Activated CD4-positive, alpha-beta T cell treated with anti-CD3 and anti-CD28 coated beads for 4 hours (primary cell): ENCODE measurements at regions not wholly inside any gene's neighbourhood (a gene's known extent, or its start where the extent isn't known, plus 50 kb on each side); places are given as distances from the start of the nearest gene placed in this dataset.

Experiments used
- DNase-seq, 2 donors: peaks; one replicate each; pipeline ENCODE4 v3.0.0-alpha.2; 2020

DNA sequence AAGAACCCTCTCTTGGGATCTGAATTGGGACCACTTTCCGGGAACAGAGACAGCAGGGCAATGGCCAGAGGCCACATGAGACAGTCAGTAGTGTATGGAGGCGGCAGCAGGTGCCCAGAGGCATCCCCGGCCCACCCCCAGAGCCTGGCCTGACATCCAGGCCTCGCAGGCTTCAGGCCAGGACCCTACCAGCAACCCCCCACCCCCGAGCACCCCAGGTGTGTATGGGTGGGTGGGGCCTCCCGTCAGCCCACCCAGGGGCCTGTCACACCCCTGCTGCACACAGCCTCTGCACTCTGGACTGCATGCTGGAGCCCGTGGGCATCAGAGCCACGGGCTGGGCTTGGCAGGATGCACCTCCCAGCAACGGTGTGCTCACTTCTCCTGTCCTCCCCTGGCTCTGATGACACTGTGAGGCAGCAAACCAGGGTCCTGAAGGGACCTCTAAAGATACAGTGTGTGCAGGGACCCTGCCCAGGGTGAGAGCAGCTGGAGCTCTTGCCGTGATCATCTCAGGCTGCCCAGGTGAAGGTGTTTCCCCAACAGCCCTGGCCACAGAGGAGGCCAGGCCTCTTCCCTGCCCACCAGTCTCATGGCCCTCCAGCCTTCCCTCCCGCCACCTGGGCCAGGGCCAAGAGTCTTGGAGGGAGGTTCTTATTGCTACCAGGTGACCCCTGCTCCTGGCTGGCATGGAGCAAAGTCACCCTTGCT lies 88.8 kb upstream of the SEPTIN5 start:
- DNase-seq = no peak

DNA sequence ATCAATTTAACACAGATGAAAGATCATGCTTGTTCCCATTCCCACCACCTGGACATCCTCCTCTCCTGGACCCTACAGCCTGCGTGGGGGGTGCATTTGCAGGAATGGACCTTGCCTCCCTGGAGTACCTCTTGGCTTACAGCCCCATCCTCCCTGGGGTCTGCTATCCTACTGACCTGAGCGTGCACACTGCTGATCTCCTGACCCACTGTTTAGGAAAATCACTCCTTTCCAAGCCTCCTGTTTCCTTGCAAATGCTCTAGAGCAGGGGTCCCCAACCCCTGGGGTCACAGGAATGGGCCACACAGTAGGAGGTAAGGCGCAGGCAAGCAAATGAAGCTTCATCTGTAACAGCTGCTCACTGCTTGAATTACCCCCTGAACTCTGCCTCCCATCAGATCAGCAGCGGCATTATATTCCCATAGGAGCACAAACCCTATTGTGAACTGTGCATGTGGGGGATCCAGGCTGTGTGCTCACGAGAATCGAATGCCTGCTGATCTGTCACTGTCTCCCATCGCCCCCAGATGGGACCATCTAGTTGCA lies 88.2 kb upstream of the SEPTIN5 start:
- no peak for DNase-seq

DNA sequence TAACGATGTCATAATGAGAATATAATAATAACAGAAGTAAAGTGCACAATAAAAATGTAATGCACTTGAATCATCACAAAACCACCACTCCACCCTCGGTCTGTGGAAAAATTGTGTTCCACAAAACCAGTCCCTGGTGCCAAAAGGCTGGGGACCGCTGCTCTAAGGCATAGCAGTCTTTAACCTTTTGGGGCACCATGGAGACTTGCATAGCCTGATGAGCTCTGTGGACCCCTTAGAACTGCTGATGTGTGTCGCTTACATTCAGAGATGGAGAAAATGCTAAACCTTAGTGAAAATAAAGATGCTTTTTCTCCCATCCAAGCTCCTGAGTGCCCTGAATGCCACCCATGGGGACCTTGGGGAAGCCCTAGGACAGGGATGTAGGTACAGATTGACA lies 87.6 kb upstream of the SEPTIN5 start:
- DNase-seq = no peak

GRCh38 chr22:19628038-19628776 lies 86.1 kb upstream of the SEPTIN5 start:
- no peak for DNase-seq

DNA sequence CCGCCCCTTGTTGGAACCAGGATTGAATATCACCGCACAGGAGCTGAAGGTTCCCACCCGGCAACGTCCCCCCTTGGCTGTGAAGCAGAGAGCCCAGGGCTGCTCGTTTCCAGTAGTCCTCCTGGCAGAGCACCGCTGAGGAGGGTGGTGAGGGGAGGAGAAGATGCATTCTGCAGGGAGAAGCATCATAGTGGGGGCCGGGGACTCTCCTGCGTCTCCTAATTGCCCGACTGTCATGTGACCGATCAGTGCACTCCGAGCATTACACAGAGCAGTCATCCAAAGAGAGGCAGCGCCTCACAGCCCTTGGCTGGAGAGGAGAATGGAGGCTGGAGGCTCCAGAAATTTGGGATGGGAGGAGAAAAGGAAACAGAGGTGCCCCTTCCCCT lies 85.0 kb upstream of the SEPTIN5 start:
- DNase-seq = no peak

DNA sequence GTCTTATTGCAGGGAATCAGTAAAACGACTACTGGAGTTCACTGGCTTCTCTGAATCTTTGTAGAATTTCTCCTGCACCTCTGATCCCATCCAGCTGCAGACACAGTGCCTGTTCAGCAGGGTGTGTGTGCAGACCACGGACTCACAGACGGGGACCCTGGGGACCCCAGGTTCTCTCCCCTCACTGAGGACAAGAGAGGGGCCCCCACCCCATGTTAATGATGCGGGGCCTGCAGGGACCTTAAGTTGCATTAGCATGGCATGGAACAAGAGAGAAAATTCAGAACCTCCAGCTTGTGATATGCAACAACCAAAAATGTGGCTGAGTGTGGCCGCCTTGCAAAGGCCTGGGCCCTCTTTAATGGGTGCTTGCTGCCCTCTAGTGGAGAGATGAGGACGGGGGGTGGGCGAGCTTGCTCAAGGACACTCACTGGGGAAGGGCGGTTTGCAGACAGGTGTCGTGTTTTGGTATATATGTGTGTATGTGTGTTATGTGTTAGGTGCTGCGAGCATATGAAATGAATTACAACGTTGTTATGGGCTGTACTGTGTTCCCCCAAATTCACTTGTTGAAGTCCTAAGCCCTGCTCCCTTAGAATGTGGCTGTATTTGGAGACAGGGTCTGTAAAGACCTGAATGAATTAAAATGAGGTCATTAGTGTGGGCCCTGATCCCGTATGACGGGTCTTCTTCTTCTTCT lies 84.4 kb upstream of the SEPTIN5 start:
- peak; percentile 81 to 87 for DNase-seq

GRCh38 chr22:19630614-19631013 lies 83.7 kb upstream of the SEPTIN5 start:
- DNase-seq = no peak

DNA sequence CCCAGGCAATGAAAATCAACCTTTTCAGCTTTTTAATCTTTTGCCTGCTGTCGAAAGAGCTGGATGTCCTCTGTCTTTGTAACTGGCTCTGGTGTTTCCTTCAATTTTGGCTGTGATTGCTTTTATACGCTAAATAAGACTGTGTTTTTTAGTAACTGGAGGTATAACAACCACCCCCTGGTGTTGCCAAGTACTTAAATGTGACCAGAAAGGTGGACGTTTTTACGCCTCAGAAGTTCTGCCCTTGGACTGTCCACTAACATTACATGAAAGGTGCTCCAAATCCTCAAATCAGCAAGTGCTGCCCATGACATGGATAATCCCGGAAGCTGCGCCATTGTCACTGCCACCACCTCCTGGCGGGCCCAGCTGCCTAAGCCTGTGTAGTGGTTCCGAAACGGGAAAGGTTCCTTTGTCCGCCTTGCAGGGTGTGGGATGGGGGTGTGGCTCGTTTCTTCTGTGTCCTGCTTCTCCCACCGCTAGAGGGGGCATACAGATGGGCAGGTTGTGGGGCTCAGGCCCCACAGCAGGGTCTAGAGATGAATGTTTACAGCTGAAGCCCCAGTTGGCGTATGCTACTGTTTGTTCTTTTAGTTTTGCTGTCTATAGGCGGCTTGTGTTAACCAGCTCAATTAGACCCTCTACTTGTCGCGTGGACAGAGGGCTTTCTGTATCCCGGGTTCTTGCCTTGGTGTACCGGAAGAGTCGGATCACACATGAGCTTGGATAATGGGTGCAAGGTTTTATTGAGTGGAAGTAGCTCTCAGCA lies 82.2 kb upstream of the SEPTIN5 start:
- no peak for DNase-seq

DNA sequence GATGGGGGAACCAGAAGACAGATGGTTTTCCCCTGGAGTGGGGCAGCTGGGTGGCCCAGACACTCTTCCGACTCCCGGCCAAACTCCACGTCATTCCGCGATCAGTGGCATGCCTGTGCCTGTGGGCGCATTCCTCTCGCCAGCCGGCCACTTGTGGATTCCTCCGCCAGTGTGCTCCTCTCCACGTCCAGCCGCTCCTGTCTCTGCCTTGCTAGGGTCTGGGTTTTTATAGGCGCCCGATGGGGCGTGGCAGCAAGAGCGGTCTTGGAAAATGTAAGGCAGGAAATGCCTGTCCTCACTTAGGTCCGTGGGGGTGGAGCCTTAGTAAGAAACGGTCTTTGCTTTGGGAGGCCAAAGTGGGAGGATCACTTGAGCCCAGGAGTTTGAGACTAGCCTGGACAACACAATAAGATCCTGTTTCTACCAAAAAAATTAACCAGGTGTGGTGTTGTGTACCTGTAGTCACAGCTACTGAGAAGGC lies 81.6 kb upstream of the SEPTIN5 start:
- no peak for DNase-seq

GRCh38 chr22:19634226-19634975 lies 79.9 kb upstream of the SEPTIN5 start:
- no peak for DNase-seq

- no peak for DNase-seq
These were observed 78.7 kb upstream of the SEPTIN5 start for GRCh38 chr22:19635644-19636043.

DNA sequence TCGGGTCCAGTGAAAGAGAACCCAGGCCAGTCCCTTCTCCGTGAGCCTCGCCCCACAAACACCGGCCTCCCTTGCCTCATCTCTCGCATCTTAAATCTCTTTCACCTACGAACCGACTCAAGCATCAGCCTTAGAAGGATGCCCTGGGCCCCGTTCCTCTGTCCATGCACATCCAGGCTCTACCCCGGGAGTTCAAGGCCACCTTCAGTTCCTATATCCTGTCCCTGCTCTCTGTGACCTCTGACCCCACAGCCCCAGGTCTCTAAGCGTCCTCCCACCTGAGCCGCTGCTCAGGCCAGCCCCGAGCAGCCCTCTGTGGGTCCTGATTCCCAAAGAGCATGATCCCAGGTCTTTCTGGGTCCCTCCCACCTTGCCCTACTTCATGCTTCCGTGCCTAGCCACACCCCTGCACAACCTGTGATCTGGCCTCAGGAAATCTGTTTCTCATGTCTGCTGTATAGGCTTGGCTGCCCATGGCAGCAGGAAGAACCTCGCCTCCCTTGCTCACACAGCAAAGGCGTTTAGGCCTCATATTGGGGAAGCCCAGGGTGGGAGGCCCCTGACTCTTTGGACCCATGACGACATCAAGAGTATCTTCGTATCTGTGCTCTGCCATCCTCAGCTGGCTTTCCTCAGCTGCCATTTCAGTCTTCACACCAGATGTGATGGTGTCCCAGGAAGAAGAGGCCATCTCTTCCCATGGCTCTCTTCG lies 77.5 kb upstream of the SEPTIN5 start:
- no peak for DNase-seq

DNA sequence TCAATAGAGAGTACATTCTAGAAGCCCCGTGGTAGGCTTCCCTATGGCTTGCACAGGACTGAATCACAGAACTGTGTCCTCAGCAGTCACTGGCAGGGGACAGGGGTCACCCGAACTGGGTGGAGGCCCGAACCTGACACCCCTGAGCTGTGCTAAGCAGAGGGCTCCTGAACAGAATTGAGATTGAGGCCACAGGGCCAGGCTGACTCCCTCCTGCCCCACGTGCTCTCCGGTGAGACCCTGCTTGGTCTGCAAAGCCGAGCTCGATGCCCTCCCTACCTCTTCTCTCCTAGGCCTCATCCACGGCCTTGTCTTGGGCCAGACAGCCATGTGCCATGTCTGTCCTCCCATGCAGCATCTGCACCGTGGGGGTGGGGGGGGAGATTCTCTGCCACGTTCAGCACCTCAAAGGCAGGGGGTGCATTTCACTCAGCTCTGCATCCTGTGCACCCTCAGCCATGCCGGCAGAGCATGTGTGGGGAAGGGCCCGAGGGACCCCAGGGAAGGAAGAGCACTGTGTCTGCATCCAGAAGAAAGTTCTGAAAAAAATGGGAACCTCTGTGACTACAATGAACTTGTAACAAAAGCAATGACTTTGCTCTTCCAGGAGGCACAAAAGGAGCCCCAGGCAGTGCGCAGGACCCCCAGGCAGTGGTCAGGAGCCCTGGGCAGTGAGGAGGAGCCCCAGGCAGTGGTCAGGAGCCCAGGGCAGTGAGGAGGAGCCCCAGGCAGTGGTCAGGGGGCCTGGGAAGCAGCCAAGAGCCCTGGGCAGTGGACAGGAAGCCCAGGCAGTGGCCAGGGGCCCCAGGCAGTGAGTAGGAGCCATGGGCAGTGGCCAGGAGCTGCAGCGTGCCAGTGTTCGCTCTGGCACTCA lies 76.7 kb upstream of the SEPTIN5 start:
- DNase-seq = no peak

DNA sequence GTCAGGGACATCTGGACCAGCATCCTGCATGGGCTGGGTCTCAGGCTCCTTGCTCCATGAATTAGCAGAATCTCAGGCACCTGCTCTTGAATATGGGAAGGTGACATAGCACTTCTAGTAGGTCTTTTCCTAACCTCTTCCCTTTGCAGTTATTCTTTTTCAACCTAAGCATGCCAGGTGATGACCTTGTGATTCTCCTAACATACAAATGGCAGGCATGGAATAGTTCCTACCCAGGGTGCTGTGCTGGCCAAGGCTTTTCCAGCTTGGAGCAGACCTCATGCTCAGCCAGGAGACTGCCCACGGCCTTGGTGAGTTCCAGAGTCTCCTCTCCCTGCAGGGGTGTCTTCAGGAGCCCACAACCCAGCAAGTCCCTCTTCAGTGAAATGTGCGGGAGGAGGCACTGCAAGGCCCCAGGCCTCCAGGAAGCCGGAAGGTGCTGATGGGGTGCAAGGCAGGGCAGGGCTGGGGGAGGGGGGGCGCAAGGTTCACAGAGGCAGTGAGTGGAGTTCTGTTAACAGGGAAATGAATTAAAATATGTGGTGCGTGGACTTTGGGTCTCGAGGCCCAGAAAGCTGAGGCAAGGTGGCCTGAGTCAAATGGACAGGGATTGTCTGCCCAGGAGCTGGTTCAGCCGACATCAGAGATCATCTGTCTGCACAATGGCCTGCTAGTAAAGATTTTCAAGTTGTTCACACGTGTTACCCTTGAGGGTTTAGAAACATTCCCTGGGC lies 75.9 kb upstream of the SEPTIN5 start:
- no peak for DNase-seq

DNA sequence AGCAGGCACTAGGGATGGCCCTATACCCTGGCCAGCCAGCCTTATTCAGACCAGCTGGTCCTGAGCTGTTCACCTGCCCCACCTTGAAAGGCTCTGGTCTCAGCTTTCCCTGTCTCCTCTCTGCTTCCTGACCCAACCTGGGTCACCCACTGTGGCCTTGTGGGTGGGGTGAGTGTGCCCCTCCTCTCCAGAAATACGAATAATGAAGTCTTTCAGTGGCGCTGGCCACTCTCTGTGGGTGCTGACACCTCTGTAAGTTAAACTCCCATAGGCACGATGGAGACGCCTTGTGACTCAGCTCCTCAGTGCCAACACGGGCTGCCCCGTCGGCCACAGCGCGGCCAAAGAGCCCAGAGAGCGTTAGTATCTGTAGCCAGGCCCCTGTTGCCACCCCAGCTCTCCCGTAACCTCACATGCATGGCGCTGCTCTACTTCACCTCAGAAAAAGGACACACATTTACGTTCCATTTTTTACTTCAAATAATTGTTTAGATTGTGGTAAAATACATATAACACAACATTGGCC lies 74.6 kb upstream of the SEPTIN5 start:
- DNase-seq = no peak

DNA sequence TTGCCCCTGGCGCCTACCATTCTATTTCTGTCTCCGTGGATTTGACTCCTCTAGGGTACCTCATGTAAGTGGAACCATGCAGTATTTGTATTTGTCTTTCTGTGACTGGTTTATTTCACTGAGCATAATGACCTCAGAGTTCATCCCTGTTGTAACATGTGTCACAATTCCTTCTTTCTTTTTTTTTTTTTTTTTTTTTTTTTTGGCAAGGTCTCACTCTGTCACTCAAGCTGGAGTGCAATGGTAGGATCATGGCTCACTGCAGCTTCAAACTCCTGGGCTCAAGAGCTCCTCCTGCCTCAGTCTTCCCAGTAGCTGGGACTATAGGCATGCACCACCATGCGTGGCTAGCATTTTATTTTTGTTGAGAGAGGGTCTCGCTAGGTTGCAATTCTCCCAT lies 74.0 kb upstream of the SEPTIN5 start:
- DNase-seq = no peak

DNA sequence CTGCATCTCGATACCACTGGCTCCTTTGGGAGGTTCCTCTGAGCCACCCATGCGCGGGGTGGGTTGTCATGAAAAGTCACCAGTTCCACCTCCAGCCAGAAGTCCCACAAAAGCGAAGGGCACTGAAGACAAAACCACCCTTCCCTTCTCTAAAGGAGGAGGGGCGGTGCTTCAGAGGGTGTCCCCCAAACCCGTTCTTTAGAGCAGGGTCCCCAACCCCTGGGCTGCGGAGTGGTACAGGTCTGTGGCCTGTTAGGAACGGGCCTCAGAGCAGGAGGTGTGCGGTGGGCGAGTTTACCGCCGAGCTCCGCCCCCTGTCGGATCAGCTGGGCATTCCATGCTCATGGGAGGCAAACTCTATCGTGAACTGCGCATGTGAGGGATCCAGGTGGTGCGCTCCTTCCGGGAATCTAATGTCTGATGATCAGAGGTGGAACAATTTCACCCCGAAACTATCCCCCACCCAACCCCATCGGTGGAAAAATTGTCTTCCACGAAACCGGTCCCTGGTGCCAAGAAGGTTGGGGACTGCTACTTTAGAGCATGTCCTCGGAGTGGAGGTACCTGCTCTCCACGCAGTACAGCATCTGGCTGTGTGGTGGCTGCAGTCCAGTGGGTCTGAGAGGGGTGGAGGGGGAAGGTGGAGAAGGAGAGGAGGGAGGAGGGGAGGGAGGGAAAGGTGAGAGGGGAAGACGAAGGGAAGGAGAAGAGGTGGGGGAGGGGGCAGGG lies 72.9 kb upstream of the SEPTIN5 start:
- no peak for DNase-seq

GRCh38 chr22:19641983-19642451 lies 72.3 kb upstream of the SEPTIN5 start:
- DNase-seq = no peak
